IMR-90 (cell line): ENCODE measurements at regions not wholly inside any gene's neighbourhood (a gene's known extent, or its start where the extent isn't known, plus 50 kb on each side); places are given as distances from the start of the nearest gene placed in this dataset.

ENCODE experiments used
- ATAC-seq: fragments of 200-7000 bp; cut with Tn5 transposase; 2 replicates; pipeline ENCODE4 v1.9.1; 2020; ENCODE audit warnings: low read depth, mild to moderate bottlenecking, moderate library complexity
- BruUV-seq: library from RNA; stranded (reverse); fragments of 400-500 nt; replicated peaks from 2 replicates; lab custom pipeline; 2021; lab: Mats Ljungman, UMichigan
- CTCF ChIA-PET: fragments of 300-600 bp; formaldehyde crosslinking; extraction: SDS; loops from one replicate; lab custom pipeline; 2021; ENCODE audit warnings: antibody characterized with exemption; lab: Yijun Ruan, JAX
- POLR2A ChIA-PET: fragments of 300-600 bp; sonication (Branson Sonifier 250); formaldehyde crosslinking; loops from one replicate; lab custom pipeline; 2022; ENCODE audit warnings: antibody characterized with exemption; ENCODE audit not compliant: unreplicated experiment; lab: Charles Lee
- DNase-seq: peaks from one replicate; pipeline ENCODE4 v3.0.0; 2013
- H2AFZ ChIP-seq: replicated peaks from 2 replicates; pipeline ENCODE3; 2013; ENCODE audit warnings: low read length, mild to moderate bottlenecking; ENCODE audit not compliant: poor library complexity
- H2AK5ac ChIP-seq: 2 replicates; pipeline ENCODE4 v1.6.1; 2013; ENCODE audit warnings: low read depth, low read length, inconsistent platforms
- H2AK9ac ChIP-seq: replicated peaks from 2 replicates; pipeline ENCODE3; 2013; ENCODE audit warnings: mild to moderate bottlenecking, low read depth, low read length, moderate library complexity; ENCODE audit not compliant: poor library complexity
- H2BK120ac ChIP-seq: 2 replicates; pipeline ENCODE4 v1.6.1; 2013; ENCODE audit warnings: low read depth, low read length, inconsistent platforms
- H2BK15ac ChIP-seq: 3 replicates; pipeline ENCODE4 v1.6.1; 2013; ENCODE audit warnings: low read depth, low read length, inconsistent platforms
- H2BK20ac ChIP-seq: 2 replicates; pipeline ENCODE4 v1.6.1; 2013; ENCODE audit warnings: low read depth, mild to moderate bottlenecking, inconsistent platforms, low read length, moderate library complexity
- H2BK5ac ChIP-seq: 2 replicates; pipeline ENCODE4 v1.6.1; 2013; ENCODE audit warnings: mild to moderate bottlenecking, low read depth, low read length, inconsistent platforms; ENCODE audit not compliant: poor library complexity, severe bottlenecking
- H3K14ac ChIP-seq: replicated peaks from 2 replicates; pipeline ENCODE4 v1.6.1; 2013; ENCODE audit warnings: low read depth, low read length, inconsistent platforms
- H3K18ac ChIP-seq: 2 replicates; pipeline ENCODE4 v1.6.1; 2013; ENCODE audit warnings: low read depth, low read length, control low read depth
- H3K23ac ChIP-seq: 2 replicates; pipeline ENCODE4 v1.6.1; 2013; ENCODE audit warnings: low read depth, low read length, inconsistent platforms
- H3K27ac ChIP-seq: 2 replicates; pipeline ENCODE4 v1.5.1; 2013; ENCODE audit warnings: mild to moderate bottlenecking, control low read depth, low read length; ENCODE audit not compliant: insufficient read depth
- H3K27me3 ChIP-seq: 2 replicates; pipeline ENCODE4 v1.6.1; 2013; ENCODE audit warnings: low read length; ENCODE audit not compliant: control insufficient read depth, insufficient read depth
- H3K36me3 ChIP-seq: 2 replicates; pipeline ENCODE4 v1.6.1; 2013; ENCODE audit warnings: low read length, mixed read lengths; ENCODE audit not compliant: control insufficient read depth, insufficient read depth
- H3K4ac ChIP-seq: 2 replicates; pipeline ENCODE4 v1.6.1; 2013; ENCODE audit warnings: low read depth, low read length, inconsistent platforms
- H3K4me1 ChIP-seq: 2 replicates; pipeline ENCODE4 v1.6.1; 2013; ENCODE audit warnings: low read length, mixed read lengths; ENCODE audit not compliant: control insufficient read depth, insufficient read depth
- H3K4me2 ChIP-seq: 2 replicates; pipeline ENCODE4 v1.6.1; 2013; ENCODE audit warnings: low read depth, mild to moderate bottlenecking, control low read depth, low read length, moderate library complexity
- H3K4me3 ChIP-seq: 2 replicates; pipeline ENCODE4 v1.5.1; 2013; ENCODE audit warnings: low read depth, mild to moderate bottlenecking, control low read depth, low read length, moderate library complexity; ENCODE audit not compliant: insufficient read depth
- H3K56ac ChIP-seq: 2 replicates; pipeline ENCODE4 v1.6.1; 2013; ENCODE audit warnings: low read length, inconsistent platforms; ENCODE audit not compliant: insufficient read depth; ENCODE audit errors: extremely low read depth
- H3K79me1 ChIP-seq, 2 experiments: 2 replicates each; pipeline ENCODE4 v1.6.1; 2013; ENCODE audit warnings: low read length in 2 of 2, inconsistent platforms in 1 of 2, low read depth in 1 of 2
- H3K9ac ChIP-seq: 2 replicates; pipeline ENCODE4 v1.6.1; 2013; ENCODE audit warnings: low read depth, low read length, control low read depth
- H3K9me1 ChIP-seq: 2 replicates; pipeline ENCODE4 v1.6.1; 2013; ENCODE audit warnings: low read length, inconsistent platforms; ENCODE audit not compliant: insufficient read depth
- H3K9me3 ChIP-seq: 2 replicates; pipeline ENCODE4 v1.6.1; 2013; ENCODE audit warnings: low read length; ENCODE audit not compliant: control insufficient read depth, insufficient read depth
- H4K20me1 ChIP-seq: 2 replicates; pipeline ENCODE4 v1.6.1; 2013; ENCODE audit warnings: low read length, inconsistent platforms; ENCODE audit not compliant: insufficient read depth
- H4K5ac ChIP-seq: 2 replicates; pipeline ENCODE4 v1.6.1; 2013; ENCODE audit warnings: mild to moderate bottlenecking, low read depth, low read length, control low read depth
- H4K8ac ChIP-seq, 2 experiments: 2 replicates each; pipeline ENCODE4 v1.6.1; 2013; ENCODE audit warnings: low read depth in 2 of 2, low read length in 2 of 2, control low read depth in 1 of 2, inconsistent platforms in 1 of 2
- H4K91ac ChIP-seq: 2 replicates; pipeline ENCODE4 v1.6.1; 2013; ENCODE audit warnings: low read depth, low read length, inconsistent platforms; ENCODE audit not compliant: insufficient read depth
- WGBS, 2 experiments: methylation state at CpG; one replicate each; pipeline versions ENCODE4 v1.1.5 to v1.1.7; 2013; ENCODE audit warnings: missing lambda C conversion rate in 2 of 2; ENCODE audit not compliant: insufficient read length in 1 of 2; ENCODE audit errors: extremely low coverage in 2 of 2; 5-methylcytosine and 5-hydroxymethylcytosine counted together
- dilution Hi-C: fragments of 300-500 bp; cut with HindIII; formaldehyde crosslinking; loops from one replicate; pipeline ENCODE4 v1.14.3; 2018; ENCODE audit warnings: low sequenced_read_pairs; ENCODE audit not compliant: unreplicated experiment
- in situ Hi-C: fragments of 300-500 bp; cut with MboI; formaldehyde crosslinking; loops from 3 replicates; pipeline ENCODE4 v1.14.3; 2019; ENCODE audit warnings: low sequenced_read_pairs, inconsistent platforms, mixed read lengths
- intact Hi-C: fragments of 100-400 bp; cut with micrococcal nuclease; formaldehyde crosslinking; loops from 2 replicates; pipeline ENCODE4 v1.10.0; 2022
- TF ChIP-seq, protein P1 (sequence below): conservative IDR thresholded peaks from 2 replicates; pipeline ENCODE4 v1.5.1; 2012; ENCODE audit warnings: mild to moderate bottlenecking, low read depth, low read length, improper control_type of control experiment

DNA sequence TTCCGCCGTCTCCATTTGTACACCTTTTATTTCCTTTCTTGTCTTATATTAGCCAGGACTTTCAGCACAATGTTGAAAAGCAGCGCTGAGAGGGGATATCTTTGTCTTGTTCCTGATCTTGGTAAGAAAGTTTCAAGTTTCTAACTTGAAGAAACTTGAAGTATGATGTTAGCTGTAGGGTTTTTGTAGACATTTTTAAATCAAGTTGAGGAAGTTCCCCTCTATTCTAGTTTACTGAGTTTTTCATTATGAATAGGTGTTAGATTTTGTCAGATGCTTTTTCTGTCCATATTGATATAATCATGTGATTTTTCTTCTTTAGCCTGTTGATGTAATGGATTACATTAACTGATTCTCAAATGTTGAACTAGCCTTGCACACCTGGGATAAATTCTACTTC, 425.7 kb downstream of the PIK3R1 start:
- no CpG with 5 or more reads among the region's 3 CpGs for WGBS, 2 experiments
- Histone ChIP-seq H3K9me3 (no peaks in the 10 kb centered on the region), H2BK20ac (no peak overlapping the region), H3K4me3 (no peak overlapping the region), H2BK5ac (no peak overlapping the region), H4K20me1 (no peaks in the 10 kb centered on the region), H2AK9ac (no peak overlapping the region), H3K79me1 (no peaks in the 10 kb centered on the region), H3K4ac (no peak overlapping the region), H3K56ac (no peak overlapping the region), H4K5ac (no peak overlapping the region), H4K8ac (no peak overlapping the region), H3K23ac (no peak overlapping the region), H3K4me1 (no peaks in the 10 kb centered on the region), H3K27me3 (no peaks in the 10 kb centered on the region), H2BK120ac (no peak overlapping the region), H3K9ac (no peak overlapping the region), H3K4me2 (no peak overlapping the region), H3K14ac (no peak overlapping the region), H4K91ac (no peak overlapping the region), H3K18ac (no peak overlapping the region), H3K36me3 (no peaks in the 10 kb centered on the region), H3K9me1 (no peaks in the 10 kb centered on the region), H3K27ac (no peak overlapping the region), H2AK5ac (no peak overlapping the region), H2AFZ (no peak overlapping the region), H2BK15ac (no peak overlapping the region)
- in situ Hi-C loops, result no loop called here
- TF ChIP-seq, protein P1, sequence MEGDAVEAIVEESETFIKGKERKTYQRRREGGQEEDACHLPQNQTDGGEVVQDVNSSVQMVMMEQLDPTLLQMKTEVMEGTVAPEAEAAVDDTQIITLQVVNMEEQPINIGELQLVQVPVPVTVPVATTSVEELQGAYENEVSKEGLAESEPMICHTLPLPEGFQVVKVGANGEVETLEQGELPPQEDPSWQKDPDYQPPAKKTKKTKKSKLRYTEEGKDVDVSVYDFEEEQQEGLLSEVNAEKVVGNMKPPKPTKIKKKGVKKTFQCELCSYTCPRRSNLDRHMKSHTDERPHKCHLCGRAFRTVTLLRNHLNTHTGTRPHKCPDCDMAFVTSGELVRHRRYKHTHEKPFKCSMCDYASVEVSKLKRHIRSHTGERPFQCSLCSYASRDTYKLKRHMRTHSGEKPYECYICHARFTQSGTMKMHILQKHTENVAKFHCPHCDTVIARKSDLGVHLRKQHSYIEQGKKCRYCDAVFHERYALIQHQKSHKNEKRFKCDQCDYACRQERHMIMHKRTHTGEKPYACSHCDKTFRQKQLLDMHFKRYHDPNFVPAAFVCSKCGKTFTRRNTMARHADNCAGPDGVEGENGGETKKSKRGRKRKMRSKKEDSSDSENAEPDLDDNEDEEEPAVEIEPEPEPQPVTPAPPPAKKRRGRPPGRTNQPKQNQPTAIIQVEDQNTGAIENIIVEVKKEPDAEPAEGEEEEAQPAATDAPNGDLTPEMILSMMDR, result no peak
- ChIA-PET POLR2A (no interaction called here), CTCF (no interaction called here)
- DNase-seq, result no peak
- no TSS peak for BruUV-seq
- dilution Hi-C loops, result no loop called here
- ATAC-seq, result no peak
- intact Hi-C loops, result no loop called here
